Activated CD8-positive, alpha-beta memory T cell treated with anti-CD3 and anti-CD28 coated beads, Interleukin-2, amount 10 ng/mL, durations not matched to agents 7 days and 5 days (primary cell): ENCODE measurements at regions not wholly inside any gene's neighbourhood (a gene's known extent, or its start where the extent isn't known, plus 50 kb on each side); places are given as distances from the start of the nearest gene placed in this dataset.

Source experiments
- ATAC-seq: fragments of 150-1000 bp; cut with Tn5 transposase; one replicate; pipeline ENCODE4 v1.10.0; 2021; ENCODE audit warnings: moderate library complexity
- CTCF ChIA-PET: fragments of 350-600 bp; sonication (Branson Sonifier 250); formaldehyde crosslinking; loops from one replicate; lab custom pipeline; 2021; ENCODE audit warnings: antibody characterized with exemption; lab: Charles Lee
- DNase-seq: peaks from one replicate; pipeline ENCODE4 v3.0.0-alpha.2; 2020
- H3K27ac Mint-ChIP-seq: one replicate; pipeline ENCODE4 v1.8.0; 2021; ENCODE audit warnings: mild to moderate bottlenecking, mixed read lengths
- H3K27me3 Mint-ChIP-seq: one replicate; pipeline ENCODE4 v1.8.0; 2021; ENCODE audit warnings: mixed read lengths
- H3K36me3 Mint-ChIP-seq: one replicate; pipeline ENCODE4 v1.8.0; 2021; ENCODE audit warnings: mild to moderate bottlenecking, mixed read lengths
- H3K4me1 Mint-ChIP-seq: one replicate; pipeline ENCODE4 v1.8.0; 2021; ENCODE audit warnings: mixed read lengths
- H3K4me3 Mint-ChIP-seq: one replicate; pipeline ENCODE4 v1.8.0; 2021; ENCODE audit warnings: mild to moderate bottlenecking, moderate library complexity, mixed read lengths
- H3K9me3 Mint-ChIP-seq: one replicate; pipeline ENCODE4 v1.8.0; 2022; ENCODE audit warnings: low read depth, mixed read lengths

GRCh38 chr1:38436006-38436405 is 389.4 kb upstream of the POU3F1 start:
- H3K27me3 Mint-ChIP-seq: peaks cover 52% of the 10 kb centered on the region
- no peak overlapping the region for H3K4me3 Mint-ChIP-seq
- H3K9me3 Mint-ChIP-seq: peaks cover 2% of the 10 kb centered on the region
- H3K36me3 Mint-ChIP-seq: no peaks in the 10 kb centered on the region
- ATAC-seq (no peak), DNase-seq (no peak)
- H3K4me1 Mint-ChIP-seq: no peaks in the 10 kb centered on the region
- CTCF ChIA-PET: no interaction called here
- no peak overlapping the region for H3K27ac Mint-ChIP-seq

GRCh38 chr1:38433084-38433722 is 386.6 kb upstream of the POU3F1 start:
- Mint-ChIP-seq H3K9me3 (no peaks in the 10 kb centered on the region), H3K4me1 (no peaks in the 10 kb centered on the region), H3K27ac (no peak overlapping the region), H3K4me3 (no peak overlapping the region), H3K27me3 (peaks cover 41% of the 10 kb centered on the region), H3K36me3 (no peaks in the 10 kb centered on the region)
- ATAC-seq: no peak
- DNase-seq: no peak
- CTCF ChIA-PET: no interaction called here

- no peaks in the 10 kb centered on the region for H3K4me1 Mint-ChIP-seq
- H3K9me3 Mint-ChIP-seq: no peaks in the 10 kb centered on the region
- CTCF ChIA-PET: no interaction called here
- no peak overlapping the region for H3K4me3 Mint-ChIP-seq
- H3K27me3 Mint-ChIP-seq: peaks cover 31% of the 10 kb centered on the region
- no peak overlapping the region for H3K27ac Mint-ChIP-seq
- ATAC-seq (no peak), DNase-seq (no peak)
- H3K36me3 Mint-ChIP-seq: no peaks in the 10 kb centered on the region
Observed at GRCh38 chr1:38431535-38432376, 385.2 kb upstream of the POU3F1 start.

GRCh38 chr1:38430949-38431348 is 384.4 kb upstream of the POU3F1 start:
- Mint-ChIP-seq H3K27me3 (peaks cover 37% of the 10 kb centered on the region), H3K4me1 (no peaks in the 10 kb centered on the region), H3K27ac (no peak overlapping the region), H3K9me3 (no peaks in the 10 kb centered on the region), H3K36me3 (no peaks in the 10 kb centered on the region), H3K4me3 (no peak overlapping the region)
- CTCF ChIA-PET: no interaction called here
- DNase-seq (no peak), ATAC-seq (no peak)

GRCh38 chr1:38424677-38425076 is 378.1 kb upstream of the POU3F1 start:
- Mint-ChIP-seq H3K9me3 (no peaks in the 10 kb centered on the region), H3K27ac (no peak overlapping the region), H3K36me3 (no peaks in the 10 kb centered on the region), H3K4me1 (no peaks in the 10 kb centered on the region), H3K4me3 (no peak overlapping the region), H3K27me3 (peaks cover 26% of the 10 kb centered on the region)
- CTCF ChIA-PET: no interaction called here
- DNase-seq (no peak), ATAC-seq (no peak)

GRCh38 chr1:38420666-38421065 is 374.1 kb upstream of the POU3F1 start:
- no peak overlapping the region for H3K4me3 Mint-ChIP-seq
- ATAC-seq (no peak), DNase-seq (no peak)
- CTCF ChIA-PET: no interaction called here
- H3K27ac Mint-ChIP-seq: no peak overlapping the region
- no peaks in the 10 kb centered on the region for H3K36me3 Mint-ChIP-seq
- peaks cover 19% of the 10 kb centered on the region for H3K27me3 Mint-ChIP-seq
- no peaks in the 10 kb centered on the region for H3K4me1 Mint-ChIP-seq
- no peaks in the 10 kb centered on the region for H3K9me3 Mint-ChIP-seq

- Mint-ChIP-seq H3K27me3 (peaks cover 23% of the 10 kb centered on the region), H3K36me3 (no peaks in the 10 kb centered on the region), H3K9me3 (no peaks in the 10 kb centered on the region), H3K27ac (no peak overlapping the region), H3K4me1 (no peaks in the 10 kb centered on the region), H3K4me3 (no peak overlapping the region)
- DNase-seq (no peak), ATAC-seq (no peak)
- CTCF ChIA-PET: no interaction called here
Observed at GRCh38 chr1:38418195-38419030, 371.8 kb upstream of the POU3F1 start.

- ATAC-seq (no peak), DNase-seq (no peak)
- Mint-ChIP-seq H3K27me3 (peaks cover 33% of the 10 kb centered on the region), H3K4me1 (no peaks in the 10 kb centered on the region), H3K36me3 (no peaks in the 10 kb centered on the region), H3K9me3 (peaks cover 11% of the 10 kb centered on the region), H3K4me3 (no peak overlapping the region), H3K27ac (no peak overlapping the region)
- CTCF ChIA-PET: no interaction called here
Observed at GRCh38 chr1:38403667-38404066, 357.1 kb upstream of the POU3F1 start.

- peaks cover 36% of the 10 kb centered on the region for H3K27me3 Mint-ChIP-seq
- H3K36me3 Mint-ChIP-seq: no peaks in the 10 kb centered on the region
- H3K4me1 Mint-ChIP-seq: no peaks in the 10 kb centered on the region
- H3K9me3 Mint-ChIP-seq: peaks cover 11% of the 10 kb centered on the region
- CTCF ChIA-PET: no interaction called here
- H3K27ac Mint-ChIP-seq: no peak overlapping the region
- no peak for DNase-seq
- H3K4me3 Mint-ChIP-seq: no peak overlapping the region
- no peak for ATAC-seq
Observed at GRCh38 chr1:38402230-38402815, 355.7 kb upstream of the POU3F1 start.

GRCh38 chr1:38396606-38397005 is 350.0 kb upstream of the POU3F1 start:
- no peaks in the 10 kb centered on the region for H3K4me1 Mint-ChIP-seq
- H3K4me3 Mint-ChIP-seq: no peak overlapping the region
- CTCF ChIA-PET: no interaction called here
- no peak overlapping the region for H3K27ac Mint-ChIP-seq
- DNase-seq (no peak), ATAC-seq (no peak)
- no peaks in the 10 kb centered on the region for H3K9me3 Mint-ChIP-seq
- no peaks in the 10 kb centered on the region for H3K36me3 Mint-ChIP-seq
- peaks cover 34% of the 10 kb centered on the region for H3K27me3 Mint-ChIP-seq

- H3K36me3 Mint-ChIP-seq: no peaks in the 10 kb centered on the region
- no peak for ATAC-seq
- CTCF ChIA-PET: no interaction called here
- H3K27me3 Mint-ChIP-seq: peaks cover 34% of the 10 kb centered on the region
- H3K4me3 Mint-ChIP-seq: no peak overlapping the region
- no peak overlapping the region for H3K27ac Mint-ChIP-seq
- no peaks in the 10 kb centered on the region for H3K9me3 Mint-ChIP-seq
- no peak for DNase-seq
- no peaks in the 10 kb centered on the region for H3K4me1 Mint-ChIP-seq
Observed at GRCh38 chr1:38394303-38394702, 347.7 kb upstream of the POU3F1 start.

GRCh38 chr1:38392861-38393260 is 346.3 kb upstream of the POU3F1 start:
- peaks cover 28% of the 10 kb centered on the region for H3K27me3 Mint-ChIP-seq
- no peak for ATAC-seq
- CTCF ChIA-PET: no interaction called here
- no peak overlapping the region for H3K4me3 Mint-ChIP-seq
- no peaks in the 10 kb centered on the region for H3K36me3 Mint-ChIP-seq
- no peaks in the 10 kb centered on the region for H3K9me3 Mint-ChIP-seq
- H3K27ac Mint-ChIP-seq: no peak overlapping the region
- no peak for DNase-seq
- H3K4me1 Mint-ChIP-seq: no peaks in the 10 kb centered on the region

- CTCF ChIA-PET: no interaction called here
- no peak for ATAC-seq
- Mint-ChIP-seq H3K4me3 (no peak overlapping the region), H3K27me3 (peaks cover 9% of the 10 kb centered on the region), H3K4me1 (no peaks in the 10 kb centered on the region), H3K27ac (no peak overlapping the region), H3K36me3 (no peaks in the 10 kb centered on the region), H3K9me3 (no peaks in the 10 kb centered on the region)
- no peak for DNase-seq
Observed at GRCh38 chr1:38381256-38381655, 334.7 kb upstream of the POU3F1 start.
